HG03457 (cell line): ENCODE measurements at regions not wholly inside any gene's neighbourhood (a gene's known extent, or its start where the extent isn't known, plus 50 kb on each side); places are given as distances from the start of the nearest gene placed in this dataset.
"Not testable (repeated sequence)": the region's sequence is repeated elsewhere in the genome, so short reads cannot be mapped to it uniquely, and the experiment has no call there.

Experiments used
- ATAC-seq: cut with Tn5 transposase; IDR thresholded peaks from one replicate; pipeline ENCODE4 v1.9.1; 2021; ENCODE audit warnings: moderate number of reproducible peaks; ENCODE audit not compliant: unreplicated experiment

- no peak for ATAC-seq
These were observed 935.8 kb downstream of the TLE4 start for GRCh38 chr9:80507611-80508010.

DNA sequence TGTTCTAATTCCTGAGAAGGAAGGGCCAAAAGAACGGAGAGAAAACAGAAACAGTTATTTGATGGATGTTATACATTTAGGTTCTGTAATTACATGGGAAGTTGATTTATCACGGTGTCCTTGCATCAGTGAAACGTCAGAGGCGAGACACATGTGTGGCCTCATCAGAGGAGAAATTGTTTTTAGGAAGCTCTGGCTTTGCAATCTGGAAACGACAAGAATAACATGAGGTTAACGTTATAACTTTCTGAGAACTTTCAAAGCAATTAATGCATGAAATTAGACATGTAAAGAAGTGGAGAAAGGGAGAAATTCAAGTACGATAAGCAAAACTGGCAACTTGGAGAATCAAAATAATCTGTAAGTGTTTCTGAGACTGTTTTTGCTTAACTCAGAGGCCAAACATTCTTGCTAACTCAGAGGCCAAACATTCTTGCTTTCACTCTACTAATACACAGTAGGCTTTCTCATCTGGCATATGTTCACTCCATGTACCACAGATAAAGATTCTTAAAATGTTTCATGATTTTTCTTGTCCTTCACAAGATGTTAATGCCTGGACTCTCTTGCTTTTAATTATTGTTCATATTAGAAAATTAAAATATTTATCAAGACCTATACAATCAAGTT, 933.0 kb downstream of the TLE4 start:
- no peak for ATAC-seq

GRCh38 chr9:80503671-80504281, 932.0 kb downstream of the TLE4 start:
- ATAC-seq, result no peak

DNA sequence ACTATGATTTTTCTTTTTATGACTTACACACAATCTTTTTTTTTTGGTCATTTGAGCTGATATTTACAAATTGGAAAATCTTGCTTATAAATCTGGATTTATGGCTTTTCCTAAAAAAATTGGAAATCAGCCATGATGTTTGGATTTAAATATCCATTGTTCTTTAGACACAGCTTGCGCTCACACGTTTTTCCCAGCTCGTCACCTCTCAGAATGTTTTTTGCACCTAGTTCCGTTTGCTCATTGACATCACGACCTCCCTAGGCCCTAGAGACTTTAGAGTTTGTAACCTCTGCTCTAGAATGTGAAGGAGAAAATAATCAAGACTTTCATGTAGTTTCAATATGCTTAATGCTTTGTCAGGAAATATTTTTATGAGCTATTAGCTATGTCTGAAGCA, 930.5 kb downstream of the TLE4 start:
- no peak for ATAC-seq

DNA sequence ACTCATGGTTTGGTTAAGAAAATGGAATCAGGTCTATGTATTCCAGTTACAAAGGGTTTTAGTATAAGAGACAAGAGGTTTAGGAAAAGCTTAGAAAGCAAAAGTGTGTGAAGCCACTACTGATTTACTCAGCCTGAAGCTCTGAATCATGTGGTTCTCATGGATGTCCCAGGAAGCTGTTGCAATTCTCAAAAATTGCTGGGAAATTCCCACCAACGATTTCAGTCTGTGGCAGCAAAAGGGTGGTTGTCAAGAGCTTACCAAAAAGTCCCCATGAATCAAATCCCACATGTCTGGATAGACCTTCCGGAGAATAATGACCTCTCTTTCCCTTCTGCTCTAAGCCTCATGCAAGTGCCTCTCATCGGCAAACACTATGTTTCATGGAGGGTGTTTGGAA, 929.9 kb downstream of the TLE4 start:
- ATAC-seq, result no peak

- no peak for ATAC-seq
These were observed 928.5 kb downstream of the TLE4 start for GRCh38 chr9:80500300-80500699.

GRCh38 chr9:80498001-80498555, 926.3 kb downstream of the TLE4 start:
- ATAC-seq, result no peak

- no peak for ATAC-seq
These were observed 925.3 kb downstream of the TLE4 start for GRCh38 chr9:80496901-80497556.

- ATAC-seq, result no peak
These were observed 921.5 kb downstream of the TLE4 start for GRCh38 chr9:80493258-80493657.

GRCh38 chr9:80492221-80492620, 920.5 kb downstream of the TLE4 start:
- ATAC-seq, result no peak

- ATAC-seq, result no peak
These were observed 919.4 kb downstream of the TLE4 start for GRCh38 chr9:80491086-80491696.

DNA sequence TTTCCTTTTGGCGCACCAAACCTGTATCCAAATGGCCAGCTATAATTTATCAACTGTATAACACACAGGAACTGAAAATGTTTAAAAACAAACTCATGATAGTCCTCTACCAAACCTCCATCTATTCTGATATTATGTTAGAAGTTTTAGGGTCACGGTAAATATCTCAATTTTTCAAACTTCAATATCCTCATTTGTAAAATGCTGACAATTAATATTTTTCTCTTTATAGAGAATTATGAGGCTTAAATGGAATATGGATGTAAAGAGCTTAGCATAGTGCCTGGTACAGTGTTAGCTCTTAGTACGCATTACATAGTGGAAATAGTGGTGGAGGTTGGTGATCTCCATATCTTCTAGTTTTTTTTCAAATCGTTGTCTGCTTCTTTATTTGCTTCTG, 917.6 kb downstream of the TLE4 start:
- ATAC-seq, result no peak

DNA sequence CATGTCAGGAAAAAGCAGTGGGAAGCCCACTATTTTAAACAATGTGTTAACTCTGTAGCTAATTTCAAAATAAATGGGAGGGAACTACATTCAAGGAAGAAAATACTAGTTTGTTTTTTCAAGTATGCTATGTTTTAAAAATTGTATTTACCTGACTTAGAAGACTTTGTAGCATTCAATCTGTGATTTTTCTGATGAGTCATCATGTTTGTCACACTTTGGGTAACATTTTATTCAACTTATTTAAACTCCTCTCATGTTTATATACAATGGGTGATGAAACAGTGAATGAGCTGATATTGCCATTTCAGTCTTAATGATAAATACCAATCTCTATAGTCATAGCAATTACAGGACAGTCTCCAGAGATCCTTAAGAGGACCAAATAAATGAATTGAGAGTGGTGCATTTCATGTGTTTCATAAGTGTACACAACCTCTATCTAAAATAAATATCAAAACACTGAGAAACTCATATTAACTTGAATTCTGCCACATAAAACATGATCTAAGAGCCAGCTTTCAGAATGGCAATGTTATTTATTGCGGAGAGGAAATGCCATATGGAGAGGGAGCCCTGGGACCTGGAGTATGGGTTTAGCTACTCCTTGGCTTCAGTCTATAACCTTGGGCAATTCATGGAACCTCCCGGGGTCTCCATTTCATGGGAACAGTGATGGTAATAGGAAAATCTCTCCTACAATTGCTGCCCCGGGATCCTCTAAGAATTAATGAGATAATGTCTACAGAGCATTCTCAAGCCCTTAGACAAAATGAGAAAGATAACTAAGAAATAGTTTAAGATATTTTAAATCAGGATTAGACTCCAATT, 913.9 kb downstream of the TLE4 start:
- ATAC-seq, result no peak

DNA sequence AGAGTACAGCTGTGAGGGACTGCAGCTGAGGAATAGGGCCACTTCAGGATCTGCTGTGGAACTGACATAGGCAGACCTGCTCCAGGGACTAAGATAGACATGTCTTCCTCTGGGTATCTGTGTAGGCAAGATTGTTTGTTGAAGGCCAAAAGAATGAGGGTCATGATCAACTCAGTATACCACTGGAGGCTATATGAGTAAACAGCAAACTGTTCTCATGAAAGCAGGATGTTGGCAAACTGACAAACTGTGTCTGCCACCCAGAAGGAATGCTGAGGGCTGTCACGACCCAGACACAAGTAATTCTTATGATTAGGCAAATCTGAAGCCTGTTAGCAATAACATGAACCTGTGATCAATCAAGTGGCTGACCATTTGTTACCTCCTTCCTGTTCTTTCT, 910.5 kb downstream of the TLE4 start:
- not testable (repeated sequence) for ATAC-seq

DNA sequence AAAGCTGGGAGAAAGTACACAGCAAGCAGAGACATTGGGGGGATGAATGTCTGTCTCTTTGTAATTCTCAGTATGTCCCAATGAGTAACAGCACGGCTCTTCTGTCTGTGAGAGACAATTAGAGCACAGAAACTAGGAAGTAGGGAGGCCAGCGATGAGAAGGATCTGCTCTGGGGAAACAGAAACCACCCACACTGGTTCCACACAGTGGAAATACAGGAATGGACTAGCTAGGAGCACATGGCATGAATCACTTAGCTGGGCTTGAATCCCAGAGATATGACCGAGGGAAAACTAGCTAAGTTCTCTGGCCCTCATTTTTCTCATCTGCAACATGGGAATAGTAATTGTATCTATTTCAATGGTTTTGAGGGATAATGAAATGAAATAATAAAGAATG, 895.9 kb downstream of the TLE4 start:
- ATAC-seq, result no peak

DNA sequence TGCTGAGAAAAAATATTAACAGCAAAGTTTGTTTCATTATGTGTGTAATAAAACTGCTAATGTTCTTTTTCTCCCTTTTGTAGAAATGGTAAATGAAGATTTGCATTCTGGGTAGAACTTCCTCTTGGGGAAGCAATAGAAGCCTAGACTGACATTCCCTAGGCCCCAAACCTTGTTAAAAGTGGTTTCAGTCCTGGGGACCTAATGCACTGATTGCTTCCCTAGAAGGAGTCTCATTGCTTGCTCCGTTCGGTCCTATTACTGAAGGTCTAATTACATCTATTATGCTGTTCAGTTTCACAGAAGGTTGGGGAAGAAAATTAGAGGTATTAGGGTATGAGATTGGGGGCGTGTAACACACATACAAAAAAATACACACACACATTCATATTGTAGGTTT, 893.8 kb downstream of the TLE4 start:
- ATAC-seq, result no peak

GRCh38 chr9:80449513-80449912, 877.7 kb downstream of the TLE4 start:
- no peak for ATAC-seq

- ATAC-seq, result no peak
These were observed 877.2 kb downstream of the TLE4 start for GRCh38 chr9:80448996-80449395.

- no peak for ATAC-seq
These were observed 876.1 kb downstream of the TLE4 start for GRCh38 chr9:80447876-80448275.

- no peak for ATAC-seq
These were observed 869.0 kb downstream of the TLE4 start for GRCh38 chr9:80440724-80441123.

DNA sequence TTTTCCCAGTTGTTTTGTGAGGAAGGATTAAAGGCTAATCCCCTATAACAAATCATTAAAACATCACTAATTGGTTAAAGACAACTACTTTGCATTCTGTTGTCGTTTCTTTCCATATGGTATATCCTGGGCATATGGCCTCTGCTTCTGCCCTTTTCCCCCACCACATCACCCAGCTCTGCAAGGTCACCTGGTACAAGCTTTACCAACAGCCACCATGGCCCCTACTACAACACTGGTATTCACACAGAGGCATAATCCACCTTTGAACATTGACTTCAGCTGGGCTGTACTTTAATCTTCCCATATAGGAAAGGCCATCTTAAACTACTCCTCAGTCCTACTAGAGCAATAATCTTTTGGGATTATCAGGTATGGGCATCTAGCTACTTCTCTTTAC, 866.1 kb downstream of the TLE4 start:
- no peak for ATAC-seq
